ENCODE measurements at regions not wholly inside any gene's neighbourhood (a gene's known extent, or its start where the extent isn't known, plus 50 kb on each side); places are given as distances from the start of the nearest gene placed in this dataset.

GRCh38 chr13:76597868-76598267 is 288.3 kb downstream of the KCTD12 start:
- TF ChIP-seq FOXK2 (IDR thresholded peaks at IDR 0.05) (no peak), BHLHE40 (IDR thresholded peaks at IDR 0.05; ENCODE audit: borderline replicate concordance) (no peak), FOXM1 (IDR thresholded peaks at IDR 0.05; ENCODE audit: borderline replicate concordance) (no peak)

Data from HEK293T (cell line).